Pancreas (tissue), 10 donors: ENCODE measurements at regions not wholly inside any gene's neighbourhood (a gene's known extent, or its start where the extent isn't known, plus 50 kb on each side); places are given as distances from the start of the nearest gene placed in this dataset.

Source experiments
- ATAC-seq, 4 donors: fragments of 200-7000 bp; cut with Tn5 transposase; one replicate each; pipeline versions ENCODE4 v1.8.0 to v1.9.1; 2020; ENCODE audit warnings: mild to moderate bottlenecking in 4 of 4, moderate library complexity in 4 of 4
- DNase-seq, 6 donors: peaks; one replicate each; pipeline ENCODE4 v3.0.0-alpha.2; 2020
- FAIRE-seq: peaks from 2 replicates; lab custom pipeline; 2012; peaks lifted over from hg19 to GRCh38; lab: Jason Lieb, UNC
- H3K27ac ChIP-seq, 4 donors: fragments of 200-600 bp; sonication (generic); 1 replicate in 3 of 4; 2 replicates in 1 of 4; pipeline versions ENCODE4 v1.5.0 to v1.8.0; 2020
- H3K27me3 ChIP-seq, 4 donors: fragments of 200-600 bp; one replicate each; pipeline ENCODE4 v1.8.0; 2021
- H3K36me3 ChIP-seq, 3 donors: fragments of 200-600 bp; sonication (generic) in 1 of 3; one replicate each; pipeline versions ENCODE4 v1.5.0 to v1.8.0; 2020 to 2021
- H3K4me1 ChIP-seq, 3 donors: fragments of 200-600 bp; one replicate each; pipeline ENCODE4 v1.8.0; 2021
- H3K4me3 ChIP-seq, 4 donors: fragments of 200-600 bp; sonication (generic) in 2 of 4; one replicate each; pipeline versions ENCODE4 v1.5.0 to v1.8.0; 2020 to 2021
- H3K9me3 ChIP-seq, 4 donors: fragments of 200-600 bp; one replicate each; pipeline ENCODE4 v1.8.0; 2021
- WGBS, 2 donors: extraction: QIAGEN DNeasy Blood & Tissue Kit; methylation state at CpG; one replicate each; pipeline ENCODE4 v1.1.7; 2013; 5-methylcytosine and 5-hydroxymethylcytosine counted together
- intact Hi-C, 3 donors: fragments of 100-400 bp; cut with DNase I; formaldehyde crosslinking; loops; one replicate each; pipeline versions ENCODE4 v1.11.1 to v1.14.2; 2022
- TF ChIP-seq, protein P1 (sequence below), 4 donors: fragments of 200-600 bp; sonication (generic) in 3 of 4; IDR thresholded peaks; one replicate each; pipeline versions ENCODE4 v1.5.0 to v1.8.0; 2021; ENCODE audit warnings: antibody characterized with exemption in 4 of 4
- donor health status: healthy with polysubstance abuse.
- donor health status: DM: no; HTN: no; CAD: no; lungs with moderate emphysema.
- donor health status: DM: no; HTN: no; CAD: no.
- donor health status: control.
- donor health status: control.
- donor health status: Bipolar disorder and iron deficiency.
- donor health status: DM: yes; HTN: yes; CAD: no.
- donor health status: DM: no; HTN: no; CAD: no.
- donor health status: DM: no; HTN: no; CAD: no.
- donor health status: DM: yes; HTN: yes; CAD: no.

- Histone ChIP-seq H3K4me1 (peaks cover 0 to 17% (median 14%) of the 10 kb centered on the region in 3 donors), H3K4me3 (no peak overlapping the region), H3K27me3 (no peaks in the 10 kb centered on the region), H3K36me3 (no peaks in the 10 kb centered on the region), H3K9me3 (no peaks in the 10 kb centered on the region), H3K27ac (no peak overlapping the region)
- WGBS, 2 donors, result 97 to 98% methylated on average over 11 of the region's 11 CpGs
- DNase-seq (no peak), FAIRE-seq (no peak), ATAC-seq (no peak)
- TF ChIP-seq, protein P1, sequence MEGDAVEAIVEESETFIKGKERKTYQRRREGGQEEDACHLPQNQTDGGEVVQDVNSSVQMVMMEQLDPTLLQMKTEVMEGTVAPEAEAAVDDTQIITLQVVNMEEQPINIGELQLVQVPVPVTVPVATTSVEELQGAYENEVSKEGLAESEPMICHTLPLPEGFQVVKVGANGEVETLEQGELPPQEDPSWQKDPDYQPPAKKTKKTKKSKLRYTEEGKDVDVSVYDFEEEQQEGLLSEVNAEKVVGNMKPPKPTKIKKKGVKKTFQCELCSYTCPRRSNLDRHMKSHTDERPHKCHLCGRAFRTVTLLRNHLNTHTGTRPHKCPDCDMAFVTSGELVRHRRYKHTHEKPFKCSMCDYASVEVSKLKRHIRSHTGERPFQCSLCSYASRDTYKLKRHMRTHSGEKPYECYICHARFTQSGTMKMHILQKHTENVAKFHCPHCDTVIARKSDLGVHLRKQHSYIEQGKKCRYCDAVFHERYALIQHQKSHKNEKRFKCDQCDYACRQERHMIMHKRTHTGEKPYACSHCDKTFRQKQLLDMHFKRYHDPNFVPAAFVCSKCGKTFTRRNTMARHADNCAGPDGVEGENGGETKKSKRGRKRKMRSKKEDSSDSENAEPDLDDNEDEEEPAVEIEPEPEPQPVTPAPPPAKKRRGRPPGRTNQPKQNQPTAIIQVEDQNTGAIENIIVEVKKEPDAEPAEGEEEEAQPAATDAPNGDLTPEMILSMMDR (IDR thresholded peaks at IDR 0.05), result no peak
- intact Hi-C loops, result no loop called here
Observed at GRCh38 chr3:193833592-193833991, 240.6 kb downstream of the OPA1 start.

- 98 to 99% methylated on average over 6 of the region's 6 CpGs for WGBS, 2 donors
- Histone ChIP-seq H3K36me3 (no peaks in the 10 kb centered on the region), H3K4me1 (peaks cover 0 to 4% (median 3%) of the 10 kb centered on the region in 3 donors), H3K27me3 (no peaks in the 10 kb centered on the region), H3K9me3 (no peaks in the 10 kb centered on the region), H3K27ac (no peak overlapping the region), H3K4me3 (no peak overlapping the region)
- no peak for ATAC-seq
- intact Hi-C loops, result no loop called here
- FAIRE-seq, result no peak
- TF ChIP-seq, protein P1 (IDR thresholded peaks at IDR 0.05), result no peak
- no peak for DNase-seq
Observed at GRCh38 chr3:193835414-193835813, 242.4 kb downstream of the OPA1 start.

- Histone ChIP-seq H3K27ac (no peak overlapping the region), H3K4me1 (peaks cover 1 to 4% (median 3%) of the 10 kb centered on the region in 3 donors), H3K36me3 (no peaks in the 10 kb centered on the region), H3K27me3 (no peaks in the 10 kb centered on the region), H3K4me3 (no peak overlapping the region), H3K9me3 (no peaks in the 10 kb centered on the region)
- intact Hi-C loops, result no loop called here
- DNase-seq (no peak), ATAC-seq (no peak), FAIRE-seq (no peak)
- WGBS, 2 donors, result 38 to 75% methylated on average over 1 to 2 of the region's 2 CpGs
- TF ChIP-seq, protein P1 (IDR thresholded peaks at IDR 0.05), result no peak
Observed at GRCh38 chr3:193836511-193836910, 243.5 kb downstream of the OPA1 start.

GRCh38 chr3:193836918-193837317, 243.9 kb downstream of the OPA1 start:
- no peak overlapping the region for H3K4me3 ChIP-seq
- DNase-seq (no peak), ATAC-seq (no peak), FAIRE-seq (no peak)
- H3K27ac ChIP-seq, result no peak overlapping the region
- peaks cover 4 to 5% (median 5%) of the 10 kb centered on the region in 3 donors for H3K4me1 ChIP-seq
- TF ChIP-seq, protein P1 (IDR thresholded peaks at IDR 0.05), result no peak
- 85 to 90% methylated on average over 7 of the region's 7 CpGs for WGBS, 2 donors
- H3K9me3 ChIP-seq, result no peaks in the 10 kb centered on the region
- H3K36me3 ChIP-seq, result no peaks in the 10 kb centered on the region
- H3K27me3 ChIP-seq, result no peaks in the 10 kb centered on the region
- intact Hi-C loops, result no loop called here

GRCh38 chr3:193837347-193837827, 244.4 kb downstream of the OPA1 start:
- no peak for DNase-seq
- Histone ChIP-seq H3K36me3 (no peaks in the 10 kb centered on the region), H3K27me3 (no peaks in the 10 kb centered on the region), H3K27ac (no peak overlapping the region), H3K4me3 (no peak overlapping the region), H3K9me3 (no peaks in the 10 kb centered on the region), H3K4me1 (peaks cover 5 to 8% (median 7%) of the 10 kb centered on the region in 3 donors)
- intact Hi-C loops, result no loop called here
- WGBS, 2 donors, result 92 to 94% methylated on average over 6 of the region's 6 CpGs
- no peak for ATAC-seq
- FAIRE-seq, result no peak
- TF ChIP-seq, protein P1 (IDR thresholded peaks at IDR 0.05), result no peak
